WTC11 (cell line): ENCODE measurements at regions not wholly inside any gene's neighbourhood (a gene's known extent, or its start where the extent isn't known, plus 50 kb on each side); places are given as distances from the start of the nearest gene placed in this dataset.

ENCODE experiments used
- ATAC-seq: fragments of 200-7000 bp; cut with Tn5 transposase; 2 replicates; pipeline ENCODE4 v1.10.0; 2021; ENCODE audit warnings: mild to moderate bottlenecking, moderate library complexity
- CTCF ChIA-PET: fragments of 300-600 bp; sonication (Branson Sonifier 250); formaldehyde crosslinking; loops from one replicate; lab custom pipeline; 2021; ENCODE audit warnings: antibody characterized with exemption; lab: Charles Lee
- POLR2A ChIA-PET: fragments of 350-600 bp; sonication (Branson Sonifier 250); formaldehyde crosslinking; loops from one replicate; lab custom pipeline; 2021; ENCODE audit warnings: antibody characterized with exemption; lab: Charles Lee
- DNase-seq: peaks from one replicate; pipeline ENCODE4 v3.0.0; 2021; ENCODE audit warnings: low spot score
- H3K27ac Mint-ChIP-seq: 2 replicates; pipeline ENCODE4 v1.8.0; 2021; ENCODE audit warnings: mixed read lengths
- H3K27me3 Mint-ChIP-seq: 2 replicates; pipeline ENCODE4 v1.8.0; 2021; ENCODE audit warnings: low read depth, mild to moderate bottlenecking, moderate library complexity, mixed read lengths
- H3K36me3 Mint-ChIP-seq: 2 replicates; pipeline ENCODE4 v1.8.0; 2021; ENCODE audit warnings: mixed read lengths
- H3K4me1 Mint-ChIP-seq: 2 replicates; pipeline ENCODE4 v1.8.0; 2022; ENCODE audit warnings: mixed read lengths
- H3K4me3 Mint-ChIP-seq: 2 replicates; pipeline ENCODE4 v1.8.0; 2021; ENCODE audit warnings: mild to moderate bottlenecking, moderate library complexity, mixed read lengths
- H3K9me3 Mint-ChIP-seq: 2 replicates; pipeline ENCODE4 v1.8.0; 2021; ENCODE audit warnings: mixed read lengths
- ARID4B ChIP-seq: sonication (generic); formaldehyde crosslinking; IDR thresholded peaks from 2 replicates; pipeline ENCODE4 v1.8.0; 2023; ENCODE audit warnings: missing genetic modification reagents, mild to moderate bottlenecking, borderline replicate concordance
- ATF3 ChIP-seq: sonication (generic); formaldehyde crosslinking; conservative IDR thresholded peaks from 2 replicates; pipeline ENCODE4 v1.8.1; 2022; ENCODE audit warnings: mild to moderate bottlenecking, missing genetic modification reagents
- E2F1 ChIP-seq: sonication (generic); formaldehyde crosslinking; IDR thresholded peaks from 2 replicates; pipeline ENCODE4 v1.8.0; 2022; ENCODE audit warnings: mild to moderate bottlenecking, missing genetic modification reagents
- ESRRA ChIP-seq: sonication (generic); formaldehyde crosslinking; IDR thresholded peaks from 2 replicates; pipeline ENCODE4 v1.8.1; 2022; ENCODE audit warnings: mild to moderate bottlenecking, missing genetic modification reagents, borderline replicate concordance
- FOXP4 ChIP-seq: sonication (generic); formaldehyde crosslinking; IDR thresholded peaks from 2 replicates; pipeline ENCODE4 v1.8.0; 2022; ENCODE audit warnings: mild to moderate bottlenecking, missing genetic modification reagents
- HMGA2 ChIP-seq: fragments of 250-450 bp; sonication (Bioruptor Pico); IDR thresholded peaks from 2 replicates; pipeline ENCODE4 v1.4.0; 2021; ENCODE audit warnings: mild to moderate bottlenecking, moderate library complexity
- IRF1 ChIP-seq: sonication (generic); formaldehyde crosslinking; IDR thresholded peaks from 2 replicates; pipeline ENCODE4 v1.8.0; 2023; ENCODE audit warnings: missing genetic modification reagents
- IRF2 ChIP-seq: sonication (generic); formaldehyde crosslinking; IDR thresholded peaks from 2 replicates; pipeline ENCODE4 v1.8.0; 2022; ENCODE audit warnings: low read depth, missing genetic modification reagents, borderline replicate concordance
- MAX ChIP-seq: sonication (generic); formaldehyde crosslinking; IDR thresholded peaks from 2 replicates; pipeline ENCODE4 v1.8.0; 2022; ENCODE audit warnings: mild to moderate bottlenecking, missing genetic modification reagents
- NR1H2 ChIP-seq: sonication (generic); formaldehyde crosslinking; IDR thresholded peaks from 2 replicates; pipeline ENCODE4 v1.9.0; 2021; ENCODE audit warnings: mild to moderate bottlenecking, moderate library complexity, missing genetic modification reagents
- TEAD4 ChIP-seq: sonication (generic); formaldehyde crosslinking; IDR thresholded peaks from 2 replicates; pipeline ENCODE4 v1.8.0; 2022; ENCODE audit warnings: mild to moderate bottlenecking, missing genetic modification reagents
- TP53 ChIP-seq: sonication (generic); formaldehyde crosslinking; IDR thresholded peaks from 2 replicates; pipeline ENCODE4 v1.8.1; 2023; ENCODE audit warnings: mild to moderate bottlenecking, missing genetic modification reagents
- USF1 ChIP-seq: sonication (generic); formaldehyde crosslinking; IDR thresholded peaks from 2 replicates; pipeline ENCODE4 v1.8.0; 2022; ENCODE audit warnings: mild to moderate bottlenecking, missing genetic modification reagents
- USF2 ChIP-seq: sonication (generic); formaldehyde crosslinking; IDR thresholded peaks from 2 replicates; pipeline ENCODE4 v1.8.1; 2023; ENCODE audit warnings: mild to moderate bottlenecking, missing genetic modification reagents, moderate library complexity
- ZBTB43 ChIP-seq: sonication (generic); formaldehyde crosslinking; IDR thresholded peaks from 2 replicates; pipeline ENCODE4 v1.8.1; 2023; ENCODE audit warnings: mild to moderate bottlenecking, missing genetic modification reagents
- ZNF232 ChIP-seq: sonication (generic); formaldehyde crosslinking; IDR thresholded peaks from 2 replicates; pipeline ENCODE4 v1.8.0; 2022; ENCODE audit warnings: mild to moderate bottlenecking, missing genetic modification reagents
- ZNF396 ChIP-seq: fragments of 250-450 bp; sonication (Bioruptor Pico); IDR thresholded peaks from 2 replicates; pipeline ENCODE4 v1.8.0; 2021; ENCODE audit warnings: mild to moderate bottlenecking, moderate library complexity, borderline replicate concordance

- ATAC-seq: no peak
Measured at GRCh38 chr7:11233871-11234270, 260.2 kb downstream of the PHF14 start.

GRCh38 chr7:11235491-11235890, 261.8 kb downstream of the PHF14 start:
- Mint-ChIP-seq H3K27ac (no peak overlapping the region), H3K9me3 (no peaks in the 10 kb centered on the region; the same call in 1 of the 2 replicates), H3K27me3 (no peaks in the 10 kb centered on the region), H3K36me3 (no peaks in the 10 kb centered on the region), H3K4me3 (no peak overlapping the region), H3K4me1 (peaks cover 62% of the 10 kb centered on the region)
- POLR2A ChIA-PET: no interaction called here
- CTCF ChIA-PET: no interaction called here
- DNase-seq: no peak
- peak; percentile 24; the same call in 1 of the 2 replicates for ATAC-seq
- no peak for TF ChIP-seq IRF2 (CRISPR knock-in tag)
- TF ChIP-seq ARID4B (CRISPR knock-in tag): no peak
- TF ChIP-seq ATF3: no peak
- TF ChIP-seq FOXP4: no peak
- no peak for TF ChIP-seq E2F1 (CRISPR knock-in tag)
- no peak for TF ChIP-seq HMGA2 (CRISPR knock-in tag)
- TF ChIP-seq TP53 (CRISPR knock-in tag): no peak
- no peak for TF ChIP-seq USF2 (CRISPR knock-in tag)
- no peak for TF ChIP-seq USF1 (CRISPR knock-in tag)

More at GRCh38 chr7:11233871-11234270, 260.2 kb downstream of the PHF14 start:
- peaks cover 54% of the 10 kb centered on the region for H3K4me1 Mint-ChIP-seq
- H3K27me3 Mint-ChIP-seq: no peaks in the 10 kb centered on the region
- H3K9me3 Mint-ChIP-seq: no peaks in the 10 kb centered on the region; the same call in 1 of the 2 replicates
- no peak for DNase-seq
- H3K27ac Mint-ChIP-seq: no peak overlapping the region
- H3K4me3 Mint-ChIP-seq: no peak overlapping the region
- TF ChIP-seq ESRRA (no peak), ZNF396 (CRISPR knock-in tag) (no peak), ZBTB43 (CRISPR knock-in tag) (no peak), NR1H2 (CRISPR knock-in tag) (no peak), IRF1 (no peak), MAX (no peak), ZNF232 (CRISPR knock-in tag) (no peak), TEAD4 (CRISPR knock-in tag) (no peak)
- CTCF ChIA-PET: no interaction called here
- no peaks in the 10 kb centered on the region for H3K36me3 Mint-ChIP-seq
- POLR2A ChIA-PET: no interaction called here
